GM18870 (cell line): ENCODE measurements at regions not wholly inside any gene's neighbourhood (a gene's known extent, or its start where the extent isn't known, plus 50 kb on each side); places are given as distances from the start of the nearest gene placed in this dataset.
"Not testable (repeated sequence)": the region's sequence is repeated elsewhere in the genome, so short reads cannot be mapped to it uniquely, and the experiment has no call there.

Source experiments
- ATAC-seq: cut with Tn5 transposase; IDR thresholded peaks from one replicate; pipeline ENCODE4 v1.9.1; 2021; ENCODE audit warnings: moderate library complexity; ENCODE audit not compliant: unreplicated experiment

GRCh38 chr5:108472237-108472636, 90.3 kb upstream of the FBXL17 start:
- ATAC-seq, result no peak

GRCh38 chr5:108467563-108467962, 85.7 kb upstream of the FBXL17 start:
- no peak for ATAC-seq

- ATAC-seq, result no peak
Observed at GRCh38 chr5:108461628-108462367, 79.9 kb upstream of the FBXL17 start.

- no peak for ATAC-seq
Observed at GRCh38 chr5:108459769-108460168, 77.9 kb upstream of the FBXL17 start.

GRCh38 chr5:108451269-108451668, 69.4 kb upstream of the FBXL17 start:
- ATAC-seq, result no peak

GRCh38 chr5:108444130-108444529, 62.2 kb upstream of the FBXL17 start:
- ATAC-seq, result not testable (repeated sequence)

GRCh38 chr5:108442063-108442651, 60.3 kb upstream of the FBXL17 start:
- ATAC-seq, result not testable (repeated sequence)

- ATAC-seq, result no peak
Observed at GRCh38 chr5:108437425-108437824, 55.5 kb upstream of the FBXL17 start.

- no peak for ATAC-seq
Observed at GRCh38 chr5:108436696-108437095, 54.8 kb upstream of the FBXL17 start.

GRCh38 chr5:108433600-108433999, 51.7 kb upstream of the FBXL17 start:
- ATAC-seq, result no peak

GRCh38 chr5:108432024-108432423, 50.1 kb upstream of the FBXL17 start:
- ATAC-seq, result no peak
